MM.1S (cell line): ENCODE measurements at regions not wholly inside any gene's neighbourhood (a gene's known extent, or its start where the extent isn't known, plus 50 kb on each side); places are given as distances from the start of the nearest gene placed in this dataset.

ENCODE experiments used
- DNase-seq: peaks from one replicate; pipeline ENCODE4 v3.0.0-alpha.2; 2015
- H2AFZ ChIP-seq: fragments of 300-600 bp; sonication (generic); 2 replicates; pipeline ENCODE4 v1.6.0; 2016; ENCODE audit warnings: antibody characterized with exemption, low read length
- H3F3A ChIP-seq: fragments of 300-600 bp; sonication (generic); 2 replicates; pipeline ENCODE4 v1.6.1; 2016; ENCODE audit warnings: mild to moderate bottlenecking, antibody characterized with exemption, low read length, moderate library complexity, mixed read lengths; ENCODE audit not compliant: insufficient read depth
- H3K27ac ChIP-seq: fragments of 300-600 bp; sonication (generic); 2 replicates; pipeline ENCODE4 v1.5.1; 2016; ENCODE audit warnings: mild to moderate bottlenecking, low read length
- H3K27me3 ChIP-seq: fragments of 300-600 bp; sonication (generic); replicated peaks from 2 replicates; pipeline ENCODE4 v1.6.0; 2016; ENCODE audit warnings: low read length; ENCODE audit not compliant: insufficient read depth
- H3K36me3 ChIP-seq: fragments of 300-600 bp; sonication (generic); replicated peaks from 2 replicates; pipeline ENCODE4 v1.6.1; 2016; ENCODE audit warnings: mild to moderate bottlenecking, low read length, mixed read lengths; ENCODE audit not compliant: insufficient read depth
- H3K4me1 ChIP-seq: fragments of 300-600 bp; sonication (generic); 2 replicates; pipeline ENCODE4 v1.6.1; 2016; ENCODE audit warnings: low read length, mixed read lengths
- H3K4me2 ChIP-seq: fragments of 300-600 bp; sonication (generic); 2 replicates; pipeline ENCODE4 v1.6.0; 2016; ENCODE audit warnings: low read depth, low read length
- H3K4me3 ChIP-seq: fragments of 300-600 bp; sonication (generic); 2 replicates; pipeline ENCODE4 v1.5.1; 2016; ENCODE audit warnings: low read length, mixed read lengths
- H3K79me2 ChIP-seq: fragments of 300-600 bp; sonication (generic); 2 replicates; pipeline ENCODE4 v1.6.1; 2016; ENCODE audit warnings: mixed run types, low read length, mixed read lengths
- H3K9ac ChIP-seq: fragments of 300-600 bp; sonication (generic); 2 replicates; pipeline ENCODE4 v1.6.1; 2016; ENCODE audit warnings: low read length, mixed read lengths
- H3K9me2 ChIP-seq: fragments of 300-600 bp; sonication (generic); replicated peaks from 2 replicates; pipeline ENCODE4 v1.6.1; 2016; ENCODE audit warnings: mild to moderate bottlenecking, low read length, mixed read lengths; ENCODE audit not compliant: insufficient read depth
- H3K9me3 ChIP-seq: fragments of 300-600 bp; sonication (generic); replicated peaks from 2 replicates; pipeline ENCODE4 v1.6.1; 2016; ENCODE audit warnings: mild to moderate bottlenecking, low read length, mixed read lengths; ENCODE audit not compliant: insufficient read depth
- H4K20me1 ChIP-seq: fragments of 300-600 bp; sonication (generic); 2 replicates; pipeline ENCODE4 v1.6.1; 2016; ENCODE audit warnings: mild to moderate bottlenecking, low read length, moderate library complexity, mixed read lengths; ENCODE audit not compliant: insufficient read depth
- EZH2 ChIP-seq: fragments of 300-600 bp; sonication (generic); optimal IDR thresholded peaks from 2 replicates; pipeline ENCODE3; 2017; ENCODE audit warnings: low read depth, mild to moderate bottlenecking, antibody characterized with exemption, low read length, mixed read lengths
- EZH2phosphoT487 ChIP-seq: fragments of 300-600 bp; sonication (generic); IDR thresholded peaks from 2 replicates; pipeline ENCODE4 v1.6.1; 2018; ENCODE audit warnings: antibody characterized with exemption, low read length
- TF ChIP-seq, protein P1 (sequence below): fragments of 300-600 bp; sonication (generic); IDR thresholded peaks from 2 replicates; pipeline ENCODE4 v1.5.1; 2016; ENCODE audit warnings: antibody characterized with exemption, low read length, mixed read lengths

GRCh38 chr2:145258903-145259579 is 739.1 kb upstream of the ZEB2 start:
- no peaks in the 10 kb centered on the region for H3K36me3 ChIP-seq
- no peaks in the 10 kb centered on the region for H3K4me1 ChIP-seq
- no peak for DNase-seq
- H3F3A ChIP-seq, result no peaks in the 10 kb centered on the region
- H3K9me2 ChIP-seq, result no peaks in the 10 kb centered on the region
- TF ChIP-seq EZH2 (no peak), EZH2phosphoT487 (no peak)
- TF ChIP-seq, protein P1, sequence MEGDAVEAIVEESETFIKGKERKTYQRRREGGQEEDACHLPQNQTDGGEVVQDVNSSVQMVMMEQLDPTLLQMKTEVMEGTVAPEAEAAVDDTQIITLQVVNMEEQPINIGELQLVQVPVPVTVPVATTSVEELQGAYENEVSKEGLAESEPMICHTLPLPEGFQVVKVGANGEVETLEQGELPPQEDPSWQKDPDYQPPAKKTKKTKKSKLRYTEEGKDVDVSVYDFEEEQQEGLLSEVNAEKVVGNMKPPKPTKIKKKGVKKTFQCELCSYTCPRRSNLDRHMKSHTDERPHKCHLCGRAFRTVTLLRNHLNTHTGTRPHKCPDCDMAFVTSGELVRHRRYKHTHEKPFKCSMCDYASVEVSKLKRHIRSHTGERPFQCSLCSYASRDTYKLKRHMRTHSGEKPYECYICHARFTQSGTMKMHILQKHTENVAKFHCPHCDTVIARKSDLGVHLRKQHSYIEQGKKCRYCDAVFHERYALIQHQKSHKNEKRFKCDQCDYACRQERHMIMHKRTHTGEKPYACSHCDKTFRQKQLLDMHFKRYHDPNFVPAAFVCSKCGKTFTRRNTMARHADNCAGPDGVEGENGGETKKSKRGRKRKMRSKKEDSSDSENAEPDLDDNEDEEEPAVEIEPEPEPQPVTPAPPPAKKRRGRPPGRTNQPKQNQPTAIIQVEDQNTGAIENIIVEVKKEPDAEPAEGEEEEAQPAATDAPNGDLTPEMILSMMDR, result no peak
- no peak overlapping the region for H3K4me3 ChIP-seq
- no peaks in the 10 kb centered on the region for H3K27me3 ChIP-seq
- H3K9ac ChIP-seq, result no peak overlapping the region
- H4K20me1 ChIP-seq, result no peaks in the 10 kb centered on the region
- H2AFZ ChIP-seq, result no peak overlapping the region
- no peaks in the 10 kb centered on the region for H3K9me3 ChIP-seq
- H3K27ac ChIP-seq, result no peak overlapping the region
- no peaks in the 10 kb centered on the region for H3K79me2 ChIP-seq
- H3K4me2 ChIP-seq, result no peak overlapping the region

DNA sequence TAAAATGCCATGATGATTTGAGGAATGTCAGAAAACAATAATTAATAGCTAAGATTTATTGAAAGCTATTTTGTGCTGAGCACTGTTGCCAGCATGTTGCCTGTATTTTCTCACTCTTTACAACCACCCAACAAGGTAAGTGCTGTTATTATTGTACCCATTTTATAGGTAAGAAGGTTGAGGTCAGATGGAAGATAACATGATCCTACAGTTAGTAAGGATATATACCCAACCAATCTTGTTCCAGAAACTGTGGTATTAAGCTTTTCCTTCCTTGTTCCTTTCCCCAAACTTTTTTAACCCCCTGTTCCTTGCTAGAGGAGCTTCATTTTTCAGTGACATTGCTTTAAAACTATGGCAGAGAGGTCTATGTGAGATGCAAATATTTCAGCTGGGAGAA is 738.0 kb upstream of the ZEB2 start:
- TF ChIP-seq, protein P1, result no peak
- TF ChIP-seq EZH2 (no peak), EZH2phosphoT487 (no peak)
- H3K36me3 ChIP-seq, result no peaks in the 10 kb centered on the region
- DNase-seq, result no peak
- no peaks in the 10 kb centered on the region for H3K79me2 ChIP-seq
- H3K4me2 ChIP-seq, result no peak overlapping the region
- no peak overlapping the region for H2AFZ ChIP-seq
- H3K9me3 ChIP-seq, result no peaks in the 10 kb centered on the region
- H4K20me1 ChIP-seq, result no peaks in the 10 kb centered on the region
- H3F3A ChIP-seq, result no peaks in the 10 kb centered on the region
- H3K9ac ChIP-seq, result no peak overlapping the region
- no peak overlapping the region for H3K4me3 ChIP-seq
- H3K27ac ChIP-seq, result no peak overlapping the region
- H3K27me3 ChIP-seq, result no peaks in the 10 kb centered on the region
- no peaks in the 10 kb centered on the region for H3K4me1 ChIP-seq
- H3K9me2 ChIP-seq, result no peaks in the 10 kb centered on the region

DNA sequence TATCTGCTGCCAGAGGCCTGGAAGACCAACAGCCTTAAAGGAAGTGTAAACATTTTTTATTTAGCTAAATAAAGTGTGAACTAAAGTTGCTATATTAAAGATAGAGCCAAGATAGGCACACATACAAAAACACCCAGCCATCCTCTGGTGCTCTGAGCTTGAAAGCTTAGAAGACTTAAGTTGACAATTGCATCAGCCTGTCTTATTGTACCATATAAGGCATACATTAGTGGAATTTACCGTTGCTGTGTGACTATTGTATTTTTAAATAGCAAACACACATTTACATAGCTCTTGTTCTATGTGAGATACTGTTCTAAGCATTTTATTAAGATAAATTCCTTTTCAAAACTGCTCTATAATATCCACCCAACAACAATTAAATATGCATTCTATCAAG is 736.6 kb upstream of the ZEB2 start:
- H3K36me3 ChIP-seq, result no peaks in the 10 kb centered on the region
- TF ChIP-seq EZH2 (no peak), EZH2phosphoT487 (no peak)
- TF ChIP-seq, protein P1, result no peak
- no peaks in the 10 kb centered on the region for H3F3A ChIP-seq
- no peaks in the 10 kb centered on the region for H3K27me3 ChIP-seq
- H3K79me2 ChIP-seq, result no peaks in the 10 kb centered on the region
- no peak overlapping the region for H3K4me2 ChIP-seq
- H4K20me1 ChIP-seq, result no peaks in the 10 kb centered on the region
- H3K9me2 ChIP-seq, result no peaks in the 10 kb centered on the region
- no peak overlapping the region for H2AFZ ChIP-seq
- H3K27ac ChIP-seq, result no peak overlapping the region
- no peaks in the 10 kb centered on the region for H3K9me3 ChIP-seq
- DNase-seq, result no peak
- H3K4me1 ChIP-seq, result no peaks in the 10 kb centered on the region
- H3K9ac ChIP-seq, result no peak overlapping the region
- H3K4me3 ChIP-seq, result no peak overlapping the region
